WTC11 (cell line): ENCODE measurements at regions not wholly inside any gene's neighbourhood (a gene's known extent, or its start where the extent isn't known, plus 50 kb on each side); places are given as distances from the start of the nearest gene placed in this dataset.

Experiments
- ATAC-seq: fragments of 200-7000 bp; cut with Tn5 transposase; 2 replicates; pipeline ENCODE4 v1.10.0; 2021; ENCODE audit warnings: mild to moderate bottlenecking, moderate library complexity
- CTCF ChIA-PET: fragments of 300-600 bp; sonication (Branson Sonifier 250); formaldehyde crosslinking; loops from one replicate; lab custom pipeline; 2021; ENCODE audit warnings: antibody characterized with exemption; lab: Charles Lee
- POLR2A ChIA-PET: fragments of 350-600 bp; sonication (Branson Sonifier 250); formaldehyde crosslinking; loops from one replicate; lab custom pipeline; 2021; ENCODE audit warnings: antibody characterized with exemption; lab: Charles Lee
- DNase-seq: peaks from one replicate; pipeline ENCODE4 v3.0.0; 2021; ENCODE audit warnings: low spot score
- H3K27ac Mint-ChIP-seq: 2 replicates; pipeline ENCODE4 v1.8.0; 2021; ENCODE audit warnings: mixed read lengths
- H3K27me3 Mint-ChIP-seq: 2 replicates; pipeline ENCODE4 v1.8.0; 2021; ENCODE audit warnings: low read depth, mild to moderate bottlenecking, moderate library complexity, mixed read lengths
- H3K36me3 Mint-ChIP-seq: 2 replicates; pipeline ENCODE4 v1.8.0; 2021; ENCODE audit warnings: mixed read lengths
- H3K4me1 Mint-ChIP-seq: 2 replicates; pipeline ENCODE4 v1.8.0; 2022; ENCODE audit warnings: mixed read lengths
- H3K4me3 Mint-ChIP-seq: 2 replicates; pipeline ENCODE4 v1.8.0; 2021; ENCODE audit warnings: mild to moderate bottlenecking, moderate library complexity, mixed read lengths
- H3K9me3 Mint-ChIP-seq: 2 replicates; pipeline ENCODE4 v1.8.0; 2021; ENCODE audit warnings: mixed read lengths
- AFF4 ChIP-seq: sonication (generic); formaldehyde crosslinking; IDR thresholded peaks from 2 replicates; pipeline ENCODE4 v1.8.1; 2023; ENCODE audit warnings: mild to moderate bottlenecking, missing genetic modification reagents, borderline replicate concordance
- ARID4B ChIP-seq: sonication (generic); formaldehyde crosslinking; IDR thresholded peaks from 2 replicates; pipeline ENCODE4 v1.8.0; 2023; ENCODE audit warnings: missing genetic modification reagents, mild to moderate bottlenecking, borderline replicate concordance
- CTCF ChIP-seq: fragments of 200-600 bp; IDR thresholded peaks from 2 replicates; pipeline ENCODE4 v1.8.0; 2022; ENCODE audit warnings: antibody characterized with exemption
- FOXP1 ChIP-seq: sonication (generic); formaldehyde crosslinking; IDR thresholded peaks from 2 replicates; pipeline ENCODE4 v1.8.0; 2022; ENCODE audit warnings: missing genetic modification reagents, mild to moderate bottlenecking, moderate library complexity, borderline replicate concordance
- JUN ChIP-seq: sonication (generic); formaldehyde crosslinking; IDR thresholded peaks from 2 replicates; pipeline ENCODE4 v1.8.0; 2023; ENCODE audit warnings: mild to moderate bottlenecking, missing genetic modification reagents
- NFE2L1 ChIP-seq: sonication (generic); formaldehyde crosslinking; IDR thresholded peaks from 2 replicates; pipeline ENCODE4 v1.8.1; 2023; ENCODE audit warnings: missing genetic modification reagents
- ZNF532 ChIP-seq: fragments of 250-450 bp; sonication (Bioruptor Pico); IDR thresholded peaks from 2 replicates; pipeline ENCODE4 v1.9.0; 2021; ENCODE audit warnings: mild to moderate bottlenecking, borderline replicate concordance

GRCh38 chr2:53033411-53033810 is 734.2 kb upstream of the CHAC2 start (continued):
- TF ChIP-seq ARID4B (CRISPR knock-in tag), result no peak
- TF ChIP-seq JUN (CRISPR knock-in tag), result no peak
- TF ChIP-seq FOXP1 (CRISPR knock-in tag), result no peak
- TF ChIP-seq AFF4 (CRISPR knock-in tag), result no peak

- TF ChIP-seq NFE2L1 (CRISPR knock-in tag) (no peak), ZNF532 (CRISPR knock-in tag) (no peak), CTCF (0 out of 2 replicates have a peak, but pooled peaks have one; percentile 19)
- TF ChIP-seq, all 79 proteins: peak for 1
- H3K4me1 Mint-ChIP-seq, result peaks cover 5% of the 10 kb centered on the region; the same call in 1 of the 2 replicates
- no peak overlapping the region for H3K4me3 Mint-ChIP-seq
- no peak overlapping the region for H3K27ac Mint-ChIP-seq
- no peak for DNase-seq
- no peaks in the 10 kb centered on the region for H3K36me3 Mint-ChIP-seq
- ChIA-PET CTCF (no interaction called here), POLR2A (no interaction called here)
- no peaks in the 10 kb centered on the region for H3K9me3 Mint-ChIP-seq
- peaks cover 10% of the 10 kb centered on the region; the same call in 1 of the 2 replicates for H3K27me3 Mint-ChIP-seq
- ATAC-seq, result no peak
Observed at GRCh38 chr2:53028746-53029423, 738.7 kb upstream of the CHAC2 start.
